IMR-90 (cell line): ENCODE measurements at regions not wholly inside any gene's neighbourhood (a gene's known extent, or its start where the extent isn't known, plus 50 kb on each side); places are given as distances from the start of the nearest gene placed in this dataset.

Experiments
- ATAC-seq: fragments of 200-7000 bp; cut with Tn5 transposase; 2 replicates; pipeline ENCODE4 v1.9.1; 2020; ENCODE audit warnings: low read depth, mild to moderate bottlenecking, moderate library complexity
- BruUV-seq: library from RNA; stranded (reverse); fragments of 400-500 nt; replicated peaks from 2 replicates; lab custom pipeline; 2021; lab: Mats Ljungman, UMichigan
- CTCF ChIA-PET: fragments of 300-600 bp; formaldehyde crosslinking; extraction: SDS; loops from one replicate; lab custom pipeline; 2021; ENCODE audit warnings: antibody characterized with exemption; lab: Yijun Ruan, JAX
- POLR2A ChIA-PET: fragments of 300-600 bp; sonication (Branson Sonifier 250); formaldehyde crosslinking; loops from one replicate; lab custom pipeline; 2022; ENCODE audit warnings: antibody characterized with exemption; ENCODE audit not compliant: unreplicated experiment; lab: Charles Lee
- DNase-seq: peaks from one replicate; pipeline ENCODE4 v3.0.0; 2013
- H2AFZ ChIP-seq: replicated peaks from 2 replicates; pipeline ENCODE3; 2013; ENCODE audit warnings: low read length, mild to moderate bottlenecking; ENCODE audit not compliant: poor library complexity
- H2AK5ac ChIP-seq: 2 replicates; pipeline ENCODE4 v1.6.1; 2013; ENCODE audit warnings: low read depth, low read length, inconsistent platforms
- H2AK9ac ChIP-seq: replicated peaks from 2 replicates; pipeline ENCODE3; 2013; ENCODE audit warnings: mild to moderate bottlenecking, low read depth, low read length, moderate library complexity; ENCODE audit not compliant: poor library complexity
- H2BK120ac ChIP-seq: 2 replicates; pipeline ENCODE4 v1.6.1; 2013; ENCODE audit warnings: low read depth, low read length, inconsistent platforms
- H2BK15ac ChIP-seq: 3 replicates; pipeline ENCODE4 v1.6.1; 2013; ENCODE audit warnings: low read depth, low read length, inconsistent platforms
- H2BK20ac ChIP-seq: 2 replicates; pipeline ENCODE4 v1.6.1; 2013; ENCODE audit warnings: low read depth, mild to moderate bottlenecking, inconsistent platforms, low read length, moderate library complexity
- H2BK5ac ChIP-seq: 2 replicates; pipeline ENCODE4 v1.6.1; 2013; ENCODE audit warnings: mild to moderate bottlenecking, low read depth, low read length, inconsistent platforms; ENCODE audit not compliant: poor library complexity, severe bottlenecking
- H3K14ac ChIP-seq: replicated peaks from 2 replicates; pipeline ENCODE4 v1.6.1; 2013; ENCODE audit warnings: low read depth, low read length, inconsistent platforms
- H3K18ac ChIP-seq: 2 replicates; pipeline ENCODE4 v1.6.1; 2013; ENCODE audit warnings: low read depth, low read length, control low read depth
- H3K23ac ChIP-seq: 2 replicates; pipeline ENCODE4 v1.6.1; 2013; ENCODE audit warnings: low read depth, low read length, inconsistent platforms
- H3K27ac ChIP-seq: 2 replicates; pipeline ENCODE4 v1.5.1; 2013; ENCODE audit warnings: mild to moderate bottlenecking, control low read depth, low read length; ENCODE audit not compliant: insufficient read depth
- H3K27me3 ChIP-seq: 2 replicates; pipeline ENCODE4 v1.6.1; 2013; ENCODE audit warnings: low read length; ENCODE audit not compliant: control insufficient read depth, insufficient read depth
- H3K36me3 ChIP-seq: 2 replicates; pipeline ENCODE4 v1.6.1; 2013; ENCODE audit warnings: low read length, mixed read lengths; ENCODE audit not compliant: control insufficient read depth, insufficient read depth
- H3K4ac ChIP-seq: 2 replicates; pipeline ENCODE4 v1.6.1; 2013; ENCODE audit warnings: low read depth, low read length, inconsistent platforms
- H3K4me1 ChIP-seq: 2 replicates; pipeline ENCODE4 v1.6.1; 2013; ENCODE audit warnings: low read length, mixed read lengths; ENCODE audit not compliant: control insufficient read depth, insufficient read depth
- H3K4me2 ChIP-seq: 2 replicates; pipeline ENCODE4 v1.6.1; 2013; ENCODE audit warnings: low read depth, mild to moderate bottlenecking, control low read depth, low read length, moderate library complexity
- H3K4me3 ChIP-seq: 2 replicates; pipeline ENCODE4 v1.5.1; 2013; ENCODE audit warnings: low read depth, mild to moderate bottlenecking, control low read depth, low read length, moderate library complexity; ENCODE audit not compliant: insufficient read depth
- H3K56ac ChIP-seq: 2 replicates; pipeline ENCODE4 v1.6.1; 2013; ENCODE audit warnings: low read length, inconsistent platforms; ENCODE audit not compliant: insufficient read depth; ENCODE audit errors: extremely low read depth
- H3K79me1 ChIP-seq, 2 experiments: 2 replicates each; pipeline ENCODE4 v1.6.1; 2013; ENCODE audit warnings: low read length in 2 of 2, inconsistent platforms in 1 of 2, low read depth in 1 of 2
- H3K9ac ChIP-seq: 2 replicates; pipeline ENCODE4 v1.6.1; 2013; ENCODE audit warnings: low read depth, low read length, control low read depth
- H3K9me1 ChIP-seq: 2 replicates; pipeline ENCODE4 v1.6.1; 2013; ENCODE audit warnings: low read length, inconsistent platforms; ENCODE audit not compliant: insufficient read depth
- H3K9me3 ChIP-seq: 2 replicates; pipeline ENCODE4 v1.6.1; 2013; ENCODE audit warnings: low read length; ENCODE audit not compliant: control insufficient read depth, insufficient read depth
- H4K20me1 ChIP-seq: 2 replicates; pipeline ENCODE4 v1.6.1; 2013; ENCODE audit warnings: low read length, inconsistent platforms; ENCODE audit not compliant: insufficient read depth
- H4K5ac ChIP-seq: 2 replicates; pipeline ENCODE4 v1.6.1; 2013; ENCODE audit warnings: mild to moderate bottlenecking, low read depth, low read length, control low read depth
- H4K8ac ChIP-seq, 2 experiments: 2 replicates each; pipeline ENCODE4 v1.6.1; 2013; ENCODE audit warnings: low read depth in 2 of 2, low read length in 2 of 2, control low read depth in 1 of 2, inconsistent platforms in 1 of 2
- H4K91ac ChIP-seq: 2 replicates; pipeline ENCODE4 v1.6.1; 2013; ENCODE audit warnings: low read depth, low read length, inconsistent platforms; ENCODE audit not compliant: insufficient read depth
- BHLHE40 ChIP-seq: fragments of 150-350 bp; IDR thresholded peaks from 2 replicates; pipeline ENCODE4 v1.6.1; 2016; ENCODE audit warnings: mild to moderate bottlenecking, low read depth, low read length
- CEBPB ChIP-seq: IDR thresholded peaks from 2 replicates; pipeline ENCODE4 v1.6.1; 2012; ENCODE audit warnings: low read depth, low read length, improper control_type of control experiment
- CTCF ChIP-seq: conservative IDR thresholded peaks from 2 replicates; pipeline ENCODE4 v1.5.1; 2012; ENCODE audit warnings: mild to moderate bottlenecking, low read depth, low read length, improper control_type of control experiment
- ELK1 ChIP-seq: fragments of 150-350 bp; IDR thresholded peaks from 2 replicates; pipeline ENCODE4 v1.6.1; 2016; ENCODE audit warnings: low read depth, mild to moderate bottlenecking, low read length, moderate library complexity, borderline replicate concordance
- MAFK ChIP-seq: IDR thresholded peaks from 2 replicates; pipeline ENCODE4 v1.6.1; 2012; ENCODE audit warnings: low read depth, low read length, improper control_type of control experiment
- MAZ ChIP-seq: IDR thresholded peaks from 2 replicates; pipeline ENCODE4 v1.6.1; 2012; ENCODE audit warnings: low read depth, mild to moderate bottlenecking, low read length, improper control_type of control experiment, moderate library complexity, borderline replicate concordance
- NFE2L2 ChIP-seq: fragments of 150-350 bp; IDR thresholded peaks from 2 replicates; pipeline ENCODE4 v1.6.1; 2016; ENCODE audit warnings: low read depth, mild to moderate bottlenecking, low read length
- SMC3 ChIP-seq: fragments of 150-350 bp; IDR thresholded peaks from 2 replicates; pipeline ENCODE4 v1.6.1; 2016; ENCODE audit warnings: low read depth, mild to moderate bottlenecking, antibody characterized with exemption, low read length, moderate library complexity
- dilution Hi-C: fragments of 300-500 bp; cut with HindIII; formaldehyde crosslinking; loops from one replicate; pipeline ENCODE4 v1.14.3; 2018; ENCODE audit warnings: low sequenced_read_pairs; ENCODE audit not compliant: unreplicated experiment
- in situ Hi-C: fragments of 300-500 bp; cut with MboI; formaldehyde crosslinking; loops from 3 replicates; pipeline ENCODE4 v1.14.3; 2019; ENCODE audit warnings: low sequenced_read_pairs, inconsistent platforms, mixed read lengths
- intact Hi-C: fragments of 100-400 bp; cut with micrococcal nuclease; formaldehyde crosslinking; loops from 2 replicates; pipeline ENCODE4 v1.10.0; 2022

GRCh38 chr3:163315786-163316185, 1762.5 kb downstream of the SI start:
- POLR2A ChIA-PET: no interaction called here
- CTCF ChIA-PET: no interaction called here
- H4K5ac ChIP-seq: no peak overlapping the region
- H3K14ac ChIP-seq: no peak overlapping the region
- H3K9me1 ChIP-seq: no peaks in the 10 kb centered on the region
- H3K9me3 ChIP-seq: peaks cover 9% of the 10 kb centered on the region; the same call in 1 of the 2 replicates
- BruUV-seq: no TSS peak
- H4K91ac ChIP-seq: no peak overlapping the region
- no peak overlapping the region for H2AK9ac ChIP-seq
- in situ Hi-C loops (no loop called here), intact Hi-C loops (no loop called here), dilution Hi-C loops (no loop called here)
- H3K79me1 ChIP-seq: no peaks in the 10 kb centered on the region
- H3K36me3 ChIP-seq: no peaks in the 10 kb centered on the region
- H2BK20ac ChIP-seq: no peak overlapping the region
- no peak overlapping the region for H2BK15ac ChIP-seq
- no peak overlapping the region for H2AFZ ChIP-seq
- DNase-seq (no peak), ATAC-seq (no peak)
- no peaks in the 10 kb centered on the region for H3K4me1 ChIP-seq
- H3K27me3 ChIP-seq: no peaks in the 10 kb centered on the region
- no peak overlapping the region for H3K4me3 ChIP-seq
- H3K4ac ChIP-seq: no peak overlapping the region
- H2AK5ac ChIP-seq: no peak overlapping the region
- no peak overlapping the region for H4K8ac ChIP-seq
- no peak overlapping the region for H3K18ac ChIP-seq
- no peaks in the 10 kb centered on the region for H4K20me1 ChIP-seq
- H3K23ac ChIP-seq: no peak overlapping the region
- no peak for TF ChIP-seq CEBPB
- no peak for TF ChIP-seq MAFK
- TF ChIP-seq CTCF: no peak
- no peak for TF ChIP-seq BHLHE40
- TF ChIP-seq SMC3: no peak
- TF ChIP-seq ELK1: no peak
- TF ChIP-seq NFE2L2: no peak
- no peak for TF ChIP-seq MAZ
- H2BK5ac ChIP-seq: no peak overlapping the region
- H3K27ac ChIP-seq: no peak overlapping the region
- no peak overlapping the region for H3K4me2 ChIP-seq
- H2BK120ac ChIP-seq: no peak overlapping the region
- H3K9ac ChIP-seq: no peak overlapping the region
- H3K56ac ChIP-seq: no peak overlapping the region
